Adrenal gland (tissue), 5 donors: ENCODE measurements at regions not wholly inside any gene's neighbourhood (a gene's known extent, or its start where the extent isn't known, plus 50 kb on each side); places are given as distances from the start of the nearest gene placed in this dataset.

Experiments used
- POLR2A ChIP-seq, 2 donors: fragments of 450-650 bp; IDR thresholded peaks; one replicate each; pipeline ENCODE4 v1.6.1; 2017; ENCODE audit warnings: antibody characterized with exemption in 2 of 2, mild to moderate bottlenecking in 2 of 2, moderate library complexity in 1 of 2
- TF ChIP-seq, protein P1 (sequence below), 6 experiments: fragments of 450-650 bp in 4 of 6; fragments of 200-600 bp in 2 of 6; sonication (generic) in 1 of 6; IDR thresholded peaks; 1 replicate in 5 of 6; 2 replicates in 1 of 6; pipeline versions ENCODE4 v1.5.1 to v1.8.0; 2016 to 2021; ENCODE audit warnings: antibody characterized with exemption in 6 of 6, mild to moderate bottlenecking in 2 of 6, moderate library complexity in 1 of 6
- donor health status: DM: no; HTN: no; CAD: no.

DNA sequence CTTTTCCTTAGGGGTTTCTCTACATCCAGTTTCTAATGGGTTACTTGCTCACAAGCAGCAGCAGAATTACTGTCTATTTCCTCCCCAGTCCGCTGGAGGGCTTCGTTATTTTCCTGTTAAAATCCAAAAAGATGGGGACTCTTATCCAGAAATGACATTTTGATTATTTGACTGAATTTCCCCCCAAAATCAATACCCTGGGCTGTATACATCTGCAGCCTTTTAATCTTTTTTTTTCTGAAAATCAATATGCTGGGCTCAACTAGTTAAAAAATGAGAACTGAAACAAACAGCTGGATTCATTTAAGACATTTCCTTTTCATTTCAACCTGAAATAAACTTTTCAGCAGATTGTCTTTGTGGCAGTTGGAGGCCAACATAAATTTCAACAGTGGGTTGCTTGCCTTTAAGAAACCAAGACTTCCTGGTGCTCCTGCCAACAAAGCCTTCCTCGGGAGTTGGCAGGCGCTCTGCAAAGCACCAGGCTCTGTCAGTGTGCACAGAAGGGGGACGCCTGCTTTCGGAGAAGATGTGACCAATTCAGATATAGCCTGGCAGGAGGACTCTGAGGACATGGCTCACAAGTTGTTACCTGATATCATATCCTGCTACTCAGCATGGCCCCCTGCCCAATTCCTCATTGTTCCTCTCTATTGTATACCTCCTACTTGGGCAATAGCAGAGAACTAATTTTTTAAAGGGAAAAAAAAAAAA, 204.7 kb upstream of the ARG1 start:
- TF ChIP-seq, protein P1, sequence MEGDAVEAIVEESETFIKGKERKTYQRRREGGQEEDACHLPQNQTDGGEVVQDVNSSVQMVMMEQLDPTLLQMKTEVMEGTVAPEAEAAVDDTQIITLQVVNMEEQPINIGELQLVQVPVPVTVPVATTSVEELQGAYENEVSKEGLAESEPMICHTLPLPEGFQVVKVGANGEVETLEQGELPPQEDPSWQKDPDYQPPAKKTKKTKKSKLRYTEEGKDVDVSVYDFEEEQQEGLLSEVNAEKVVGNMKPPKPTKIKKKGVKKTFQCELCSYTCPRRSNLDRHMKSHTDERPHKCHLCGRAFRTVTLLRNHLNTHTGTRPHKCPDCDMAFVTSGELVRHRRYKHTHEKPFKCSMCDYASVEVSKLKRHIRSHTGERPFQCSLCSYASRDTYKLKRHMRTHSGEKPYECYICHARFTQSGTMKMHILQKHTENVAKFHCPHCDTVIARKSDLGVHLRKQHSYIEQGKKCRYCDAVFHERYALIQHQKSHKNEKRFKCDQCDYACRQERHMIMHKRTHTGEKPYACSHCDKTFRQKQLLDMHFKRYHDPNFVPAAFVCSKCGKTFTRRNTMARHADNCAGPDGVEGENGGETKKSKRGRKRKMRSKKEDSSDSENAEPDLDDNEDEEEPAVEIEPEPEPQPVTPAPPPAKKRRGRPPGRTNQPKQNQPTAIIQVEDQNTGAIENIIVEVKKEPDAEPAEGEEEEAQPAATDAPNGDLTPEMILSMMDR (IDR thresholded peaks at IDR 0.05), result peak in 3 of 6 experiments; percentile 6 to 22 (median 13)
- no peak for TF ChIP-seq POLR2A (IDR thresholded peaks at IDR 0.05)
